ENCODE measurements at regions not wholly inside any gene's neighbourhood (a gene's known extent, or its start where the extent isn't known, plus 50 kb on each side); places are given as distances from the start of the nearest gene placed in this dataset.

- H3K27me3 ChIP-seq = no peaks in the 10 kb centered on the region
- H3K27ac ChIP-seq = no peak overlapping the region
- 65 to 95% (median 90%) methylated on average over 1 of the region's 1 CpG for WGBS, 5 donors
- no peaks in the 10 kb centered on the region for H3K36me3 ChIP-seq
- no peak for DNase-seq
- no peaks in the 10 kb centered on the region for H3K4me1 ChIP-seq
- TF ChIP-seq EP300 (IDR thresholded peaks at IDR 0.05) = no peak
- no peak for TF ChIP-seq POLR2AphosphoS5 (IDR thresholded peaks at IDR 0.05)
- TF ChIP-seq CTCF (IDR thresholded peaks at IDR 0.05) = no peak
- TF ChIP-seq POLR2A (IDR thresholded peaks at IDR 0.05) = no peak
- no peak overlapping the region for H3K4me3 ChIP-seq
- peaks cover 0 to 25% (median 19%) of the 10 kb centered on the region in 4 donors for H3K9me3 ChIP-seq
- intact Hi-C loops (cut with DNase I; ENCODE audit: low total_unique reads) = no loop called here
Observed at GRCh38 chr5:15241216-15241821, 258.7 kb upstream of the FBXL7 start.

- intact Hi-C loops (cut with DNase I; ENCODE audit: low total_unique reads) = no loop called here
- H3K4me1 ChIP-seq = no peaks in the 10 kb centered on the region
- H3K27ac ChIP-seq = no peak overlapping the region
- DNase-seq = no peak
- H3K36me3 ChIP-seq = no peaks in the 10 kb centered on the region
- H3K4me3 ChIP-seq = no peak overlapping the region
- H3K27me3 ChIP-seq = no peaks in the 10 kb centered on the region
- WGBS, 5 donors = 78 to 93% (median 84%) methylated on average over 2 of the region's 2 CpGs
- H3K9me3 ChIP-seq = peaks cover 0 to 11% (median 5%) of the 10 kb centered on the region in 4 donors
- TF ChIP-seq CTCF (IDR thresholded peaks at IDR 0.05) (no peak), EP300 (IDR thresholded peaks at IDR 0.05) (no peak), POLR2AphosphoS5 (IDR thresholded peaks at IDR 0.05) (no peak), POLR2A (IDR thresholded peaks at IDR 0.05) (no peak)
Observed at GRCh38 chr5:15238006-15238405, 262.0 kb upstream of the FBXL7 start.

GRCh38 chr5:15236911-15237508 lies 263.0 kb upstream of the FBXL7 start:
- 61 to 79% (median 70%) methylated on average over 4 of the region's 4 CpGs for WGBS, 5 donors
- Histone ChIP-seq H3K9me3 (peaks cover 0 to 11% (median 5%) of the 10 kb centered on the region in 4 donors), H3K36me3 (no peaks in the 10 kb centered on the region), H3K27me3 (no peaks in the 10 kb centered on the region), H3K27ac (no peak overlapping the region), H3K4me3 (no peak overlapping the region), H3K4me1 (no peaks in the 10 kb centered on the region)
- DNase-seq = no peak
- no peak for TF ChIP-seq EP300 (IDR thresholded peaks at IDR 0.05)
- no peak for TF ChIP-seq POLR2AphosphoS5 (IDR thresholded peaks at IDR 0.05)
- TF ChIP-seq CTCF (IDR thresholded peaks at IDR 0.05) = no peak
- TF ChIP-seq POLR2A (IDR thresholded peaks at IDR 0.05) = no peak
- intact Hi-C loops (cut with DNase I; ENCODE audit: low total_unique reads) = no loop called here

GRCh38 chr5:15234911-15235310 lies 265.1 kb upstream of the FBXL7 start:
- Histone ChIP-seq H3K36me3 (no peaks in the 10 kb centered on the region), H3K9me3 (peaks cover 0 to 3% (median under 1%) of the 10 kb centered on the region in 4 donors), H3K4me3 (no peak overlapping the region), H3K4me1 (no peaks in the 10 kb centered on the region), H3K27me3 (no peaks in the 10 kb centered on the region), H3K27ac (no peak overlapping the region)
- 64 to 82% (median 74%) methylated on average over 1 of the region's 1 CpG for WGBS, 5 donors
- TF ChIP-seq POLR2AphosphoS5 (IDR thresholded peaks at IDR 0.05) (no peak), POLR2A (IDR thresholded peaks at IDR 0.05) (no peak), CTCF (IDR thresholded peaks at IDR 0.05) (no peak), EP300 (IDR thresholded peaks at IDR 0.05) (no peak)
- intact Hi-C loops (cut with DNase I; ENCODE audit: low total_unique reads) = no loop called here
- DNase-seq = no peak
